HepG2 (cell line): ENCODE measurements at regions not wholly inside any gene's neighbourhood (a gene's known extent, or its start where the extent isn't known, plus 50 kb on each side); places are given as distances from the start of the nearest gene placed in this dataset.

Source experiments
- ATAC-seq: fragments of 200-7000 bp; cut with Tn5 transposase; 3 replicates; pipeline ENCODE4 v1.9.1; 2020; ENCODE audit warnings: mild to moderate bottlenecking, moderate library complexity
- BruUV-seq: library from RNA; stranded (reverse); fragments of 400-500 nt; replicated peaks from 2 replicates; lab custom pipeline; 2021; lab: Mats Ljungman, UMichigan
- CTCF ChIA-PET: fragments of 300-600 bp; formaldehyde crosslinking; extraction: SDS; loops from one replicate; lab custom pipeline; 2021; ENCODE audit warnings: low total read pairs, inconsistent platforms, low intra/inter-chr PET ratio; lab: Yijun Ruan, JAX
- POLR2A ChIA-PET: fragments of 350-600 bp; sonication (Branson Sonifier 250); formaldehyde crosslinking; loops from one replicate; lab custom pipeline; 2020; ENCODE audit warnings: antibody characterized with exemption, inconsistent platforms; lab: Yijun Ruan, JAX
- DNase-seq: peaks from one replicate; pipeline ENCODE4 v3.0.0-alpha.2; 2015; ENCODE audit warnings: low spot score
- FAIRE-seq: peaks from 3 replicates; lab custom pipeline; 2011; peaks lifted over from hg19 to GRCh38; lab: Jason Lieb, UNC
- H2AFZ ChIP-seq: one replicate; pipeline ENCODE4 v1.6.1; 2011; ENCODE audit warnings: low read length, inconsistent platforms
- H3K27ac ChIP-seq: fragments of 300-600 bp; 3 replicates; pipeline ENCODE4 v1.8.0; 2011; ENCODE audit warnings: mixed run types, mild to moderate bottlenecking, mixed read lengths, low read length, inconsistent platforms; ENCODE audit not compliant: insufficient read depth; ENCODE audit errors: extremely low read length
- H3K27me3 ChIP-seq, 2 experiments: fragments of 200-600 bp in 1 of 2; 2 replicates in 1 of 2; 3 replicates in 1 of 2; pipeline versions ENCODE4 v1.6.0 to v1.8.0; 2011; ENCODE audit warnings: low read length in 2 of 2, mild to moderate bottlenecking in 2 of 2, moderate library complexity in 2 of 2, inconsistent platforms in 1 of 2; ENCODE audit not compliant: insufficient read depth in 2 of 2, control insufficient read depth in 1 of 2
- H3K36me3 ChIP-seq, 2 experiments: fragments of 200-600 bp in 1 of 2; replicated peaks in 1 of 2; 2 replicates in 1 of 2; 3 replicates in 1 of 2; pipeline versions ENCODE4 v1.5.1 to v1.8.0; 2011; ENCODE audit warnings: low read length in 2 of 2, inconsistent platforms in 1 of 2; ENCODE audit not compliant: insufficient read depth in 2 of 2, control insufficient read depth in 1 of 2
- H3K4me1 ChIP-seq: 2 replicates; pipeline ENCODE4 v1.5.1; 2012; ENCODE audit warnings: low read length, inconsistent platforms; ENCODE audit not compliant: insufficient read depth
- H3K4me2 ChIP-seq: 2 replicates; pipeline ENCODE4 v1.6.0; 2011; ENCODE audit warnings: low read depth, low read length, inconsistent platforms
- H3K4me3 ChIP-seq, 3 experiments: fragments of 200-600 bp in 1 of 3; sonication (generic), shearing (Covaris generic) in 1 of 3; replicated peaks in 1 of 3; 2 replicates each; pipeline ENCODE4 v1.5.1; 2011 to 2016; ENCODE audit warnings: low read length in 3 of 3, inconsistent platforms in 2 of 3, low read depth in 2 of 3, mild to moderate bottlenecking in 2 of 3, control low read depth in 1 of 3, mixed read lengths in 1 of 3; ENCODE audit not compliant: insufficient read depth in 1 of 3
- H3K79me2 ChIP-seq: one replicate; pipeline ENCODE4 v1.6.1; 2011; ENCODE audit warnings: low read length, inconsistent platforms; ENCODE audit not compliant: insufficient read depth
- H3K9ac ChIP-seq: 2 replicates; pipeline ENCODE4 v1.6.0; 2011; ENCODE audit warnings: mild to moderate bottlenecking, low read depth, low read length, inconsistent platforms; ENCODE audit not compliant: insufficient read depth
- H3K9me3 ChIP-seq: 2 replicates; pipeline ENCODE4 v1.5.1; 2012; ENCODE audit warnings: mild to moderate bottlenecking, low read length
- H4K20me1 ChIP-seq: 2 replicates; pipeline ENCODE4 v1.6.0; 2011; ENCODE audit warnings: inconsistent platforms, mild to moderate bottlenecking, low read length, moderate library complexity; ENCODE audit not compliant: insufficient read depth
- BRD4 ChIP-seq: sonication (generic); formaldehyde crosslinking; IDR thresholded peaks from 2 replicates; pipeline ENCODE4 v1.4.0; 2020; ENCODE audit warnings: missing genetic modification reagents
- HES4 ChIP-seq: sonication (generic); formaldehyde crosslinking; IDR thresholded peaks from 2 replicates; pipeline ENCODE4 v1.9.0; 2021; ENCODE audit warnings: mild to moderate bottlenecking, missing genetic modification reagents, borderline replicate concordance
- ZNF274 ChIP-seq: sonication (generic); formaldehyde crosslinking; IDR thresholded peaks from 2 replicates; pipeline ENCODE4 v1.5.1; 2020; ENCODE audit warnings: mild to moderate bottlenecking, missing genetic modification reagents
- WGBS: methylation state at CpG from one replicate; pipeline ENCODE4 v1.1.6; 2017; ENCODE audit warnings: low lambda C conversion rate; 5-methylcytosine and 5-hydroxymethylcytosine counted together
- in situ Hi-C: cut with HindIII; loops from 2 replicates; pipeline ENCODE4 v1.10.0; 2017; ENCODE audit warnings: low pct_unique_long_range_greater_than_20kb; ENCODE audit not compliant: extremely low pct_ligation_motif_present
- intact Hi-C: fragments of 100-400 bp; cut with micrococcal nuclease; formaldehyde crosslinking; loops from one replicate; pipeline ENCODE4 v1.10.0; 2022; ENCODE audit not compliant: unreplicated experiment
- TF ChIP-seq, protein P1 (sequence below): sonication (generic); formaldehyde crosslinking; IDR thresholded peaks from 2 replicates; pipeline ENCODE4 v1.5.0; 2020; ENCODE audit warnings: mild to moderate bottlenecking, missing genetic modification reagents
- TF ChIP-seq, protein P2 (sequence below): sonication (generic); formaldehyde crosslinking; IDR thresholded peaks from 2 replicates; pipeline ENCODE4 v1.4.0; 2020; ENCODE audit warnings: mild to moderate bottlenecking, low read depth, missing genetic modification reagents
- TF ChIP-seq, protein P3 (sequence below): sonication (generic); formaldehyde crosslinking; IDR thresholded peaks from 2 replicates; pipeline ENCODE4 v1.4.0; 2020; ENCODE audit warnings: missing genetic modification reagents, borderline replicate concordance
- TF ChIP-seq, protein P4 (sequence below): sonication (generic); formaldehyde crosslinking; conservative IDR thresholded peaks from 2 replicates; pipeline ENCODE4 v1.8.0; 2022; ENCODE audit warnings: low read depth, missing genetic modification reagents

DNA sequence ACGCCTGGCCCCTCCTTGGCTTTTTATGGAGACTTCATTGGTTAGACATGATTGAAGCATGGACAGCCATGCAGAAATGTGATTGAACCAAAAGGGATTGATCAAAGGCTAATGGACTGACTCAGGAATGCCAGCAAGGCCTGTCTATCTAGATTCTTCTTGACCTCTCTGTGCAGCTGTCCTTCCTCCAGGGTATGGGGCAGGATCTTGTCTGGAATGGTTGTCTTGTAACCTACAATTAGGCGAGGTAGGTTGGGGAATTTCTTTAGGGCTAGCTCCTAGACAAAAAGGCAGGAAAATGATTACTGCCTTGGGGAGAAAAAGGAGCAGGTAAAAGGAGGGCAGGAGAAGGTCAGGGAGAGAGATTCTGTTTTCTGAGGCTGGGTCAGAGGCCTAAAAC lies 59.6 kb upstream of the INCENP start:
- no peak for FAIRE-seq
- DNase-seq, result no peak
- no peaks in the 10 kb centered on the region for H3K9me3 ChIP-seq
- H3K4me3 ChIP-seq, result no peak overlapping the region
- intact Hi-C loops, result no loop called here
- no TSS peak for BruUV-seq
- H3K79me2 ChIP-seq, result no peaks in the 10 kb centered on the region
- no peaks in the 10 kb centered on the region for H3K4me1 ChIP-seq
- 0% methylated on average over 2 of the region's 2 CpGs for WGBS
- no peak overlapping the region for H3K9ac ChIP-seq
- no peaks in the 10 kb centered on the region for H3K27me3 ChIP-seq
- H3K36me3 ChIP-seq, result no peaks in the 10 kb centered on the region
- H3K27ac ChIP-seq, result no peak overlapping the region
- ChIA-PET POLR2A (no interaction called here), CTCF (no interaction called here)
- no peaks in the 10 kb centered on the region for H4K20me1 ChIP-seq
- no peak overlapping the region for H2AFZ ChIP-seq
- TF ChIP-seq BRD4 (CRISPR knock-in tag) (no peak), HES4 (no peak), ZNF274 (no peak)
- TF ChIP-seq, protein P1, sequence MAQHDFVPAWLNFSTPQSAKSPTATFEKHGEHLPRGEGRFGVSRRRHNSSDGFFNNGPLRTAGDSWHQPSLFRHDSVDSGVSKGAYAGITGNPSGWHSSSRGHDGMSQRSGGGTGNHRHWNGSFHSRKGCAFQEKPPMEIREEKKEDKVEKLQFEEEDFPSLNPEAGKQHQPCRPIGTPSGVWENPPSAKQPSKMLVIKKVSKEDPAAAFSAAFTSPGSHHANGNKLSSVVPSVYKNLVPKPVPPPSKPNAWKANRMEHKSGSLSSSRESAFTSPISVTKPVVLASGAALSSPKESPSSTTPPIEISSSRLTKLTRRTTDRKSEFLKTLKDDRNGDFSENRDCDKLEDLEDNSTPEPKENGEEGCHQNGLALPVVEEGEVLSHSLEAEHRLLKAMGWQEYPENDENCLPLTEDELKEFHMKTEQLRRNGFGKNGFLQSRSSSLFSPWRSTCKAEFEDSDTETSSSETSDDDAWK, result no peak
- TF ChIP-seq, protein P2, sequence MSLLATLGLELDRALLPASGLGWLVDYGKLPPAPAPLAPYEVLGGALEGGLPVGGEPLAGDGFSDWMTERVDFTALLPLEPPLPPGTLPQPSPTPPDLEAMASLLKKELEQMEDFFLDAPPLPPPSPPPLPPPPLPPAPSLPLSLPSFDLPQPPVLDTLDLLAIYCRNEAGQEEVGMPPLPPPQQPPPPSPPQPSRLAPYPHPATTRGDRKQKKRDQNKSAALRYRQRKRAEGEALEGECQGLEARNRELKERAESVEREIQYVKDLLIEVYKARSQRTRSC (CRISPR knock-in tag), result no peak
- TF ChIP-seq, protein P3, sequence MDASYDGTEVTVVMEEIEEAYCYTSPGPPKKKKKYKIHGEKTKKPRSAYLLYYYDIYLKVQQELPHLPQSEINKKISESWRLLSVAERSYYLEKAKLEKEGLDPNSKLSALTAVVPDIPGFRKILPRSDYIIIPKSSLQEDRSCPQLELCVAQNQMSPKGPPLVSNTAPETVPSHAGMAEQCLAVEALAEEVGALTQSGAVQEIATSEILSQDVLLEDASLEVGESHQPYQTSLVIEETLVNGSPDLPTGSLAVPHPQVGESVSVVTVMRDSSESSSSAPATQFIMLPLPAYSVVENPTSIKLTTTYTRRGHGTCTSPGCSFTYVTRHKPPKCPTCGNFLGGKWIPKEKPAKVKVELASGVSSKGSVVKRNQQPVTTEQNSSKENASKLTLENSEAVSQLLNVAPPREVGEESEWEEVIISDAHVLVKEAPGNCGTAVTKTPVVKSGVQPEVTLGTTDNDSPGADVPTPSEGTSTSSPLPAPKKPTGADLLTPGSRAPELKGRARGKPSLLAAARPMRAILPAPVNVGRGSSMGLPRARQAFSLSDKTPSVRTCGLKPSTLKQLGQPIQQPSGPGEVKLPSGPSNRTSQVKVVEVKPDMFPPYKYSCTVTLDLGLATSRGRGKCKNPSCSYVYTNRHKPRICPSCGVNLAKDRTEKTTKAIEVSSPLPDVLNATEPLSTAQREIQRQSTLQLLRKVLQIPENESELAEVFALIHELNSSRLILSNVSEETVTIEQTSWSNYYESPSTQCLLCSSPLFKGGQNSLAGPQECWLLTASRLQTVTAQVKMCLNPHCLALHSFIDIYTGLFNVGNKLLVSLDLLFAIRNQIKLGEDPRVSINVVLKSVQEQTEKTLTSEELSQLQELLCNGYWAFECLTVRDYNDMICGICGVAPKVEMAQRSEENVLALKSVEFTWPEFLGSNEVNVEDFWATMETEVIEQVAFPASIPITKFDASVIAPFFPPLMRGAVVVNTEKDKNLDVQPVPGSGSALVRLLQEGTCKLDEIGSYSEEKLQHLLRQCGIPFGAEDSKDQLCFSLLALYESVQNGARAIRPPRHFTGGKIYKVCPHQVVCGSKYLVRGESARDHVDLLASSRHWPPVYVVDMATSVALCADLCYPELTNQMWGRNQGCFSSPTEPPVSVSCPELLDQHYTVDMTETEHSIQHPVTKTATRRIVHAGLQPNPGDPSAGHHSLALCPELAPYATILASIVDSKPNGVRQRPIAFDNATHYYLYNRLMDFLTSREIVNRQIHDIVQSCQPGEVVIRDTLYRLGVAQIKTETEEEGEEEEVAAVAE (CRISPR knock-in tag), result no peak
- TF ChIP-seq, protein P4, sequence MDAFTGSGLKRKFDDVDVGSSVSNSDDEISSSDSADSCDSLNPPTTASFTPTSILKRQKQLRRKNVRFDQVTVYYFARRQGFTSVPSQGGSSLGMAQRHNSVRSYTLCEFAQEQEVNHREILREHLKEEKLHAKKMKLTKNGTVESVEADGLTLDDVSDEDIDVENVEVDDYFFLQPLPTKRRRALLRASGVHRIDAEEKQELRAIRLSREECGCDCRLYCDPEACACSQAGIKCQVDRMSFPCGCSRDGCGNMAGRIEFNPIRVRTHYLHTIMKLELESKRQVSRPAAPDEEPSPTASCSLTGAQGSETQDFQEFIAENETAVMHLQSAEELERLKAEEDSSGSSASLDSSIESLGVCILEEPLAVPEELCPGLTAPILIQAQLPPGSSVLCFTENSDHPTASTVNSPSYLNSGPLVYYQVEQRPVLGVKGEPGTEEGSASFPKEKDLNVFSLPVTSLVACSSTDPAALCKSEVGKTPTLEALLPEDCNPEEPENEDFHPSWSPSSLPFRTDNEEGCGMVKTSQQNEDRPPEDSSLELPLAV (CRISPR knock-in tag), result no peak
- TF ChIP-seq, all 625 proteins: peak for 0
- no peak for ATAC-seq
- no peak overlapping the region for H3K4me2 ChIP-seq
- in situ Hi-C loops, result loop anchor here (5.0 kb wide), 1 partner anchor 192 kb away; no protein-coding TSS in a partner anchor
